ENCODE measurements at regions not wholly inside any gene's neighbourhood (a gene's known extent, or its start where the extent isn't known, plus 50 kb on each side); places are given as distances from the start of the nearest gene placed in this dataset.

GRCh38 chr1:177838907-177839485, 130.9 kb downstream of the SEC16B start:
- DNase-seq, result no peak

GRCh38 chr1:177833631-177834030, 136.2 kb downstream of the SEC16B start:
- DNase-seq, result no peak

GRCh38 chr1:177830531-177831135, 139.2 kb downstream of the SEC16B start:
- DNase-seq, result peak; percentile 31

GRCh38 chr1:177825276-177825901, 144.5 kb downstream of the SEC16B start:
- DNase-seq, result no peak

- DNase-seq, result no peak
Observed at GRCh38 chr1:177824508-177824982, 145.3 kb downstream of the SEC16B start.

- DNase-seq, result no peak
Observed at GRCh38 chr1:177820213-177820612, 149.6 kb downstream of the SEC16B start.

GRCh38 chr1:177817937-177818875, 151.7 kb downstream of the SEC16B start:
- DNase-seq, result no peak

GRCh38 chr1:177812650-177813049, 157.2 kb downstream of the SEC16B start:
- no peak for DNase-seq

- DNase-seq, result no peak
Observed at GRCh38 chr1:177812144-177812543, 157.7 kb downstream of the SEC16B start.

- DNase-seq, result no peak
Observed at GRCh38 chr1:177811429-177811828, 158.4 kb downstream of the SEC16B start.

GRCh38 chr1:177809819-177810218, 160.0 kb downstream of the SEC16B start:
- no peak for DNase-seq

- DNase-seq, result no peak
Observed at GRCh38 chr1:177802304-177802703, 167.6 kb downstream of the SEC16B start.

- no peak for DNase-seq
Observed at GRCh38 chr1:177801790-177802189, 168.1 kb downstream of the SEC16B start.

GRCh38 chr1:177800400-177801088, 169.3 kb downstream of the SEC16B start:
- no peak for DNase-seq

- DNase-seq, result no peak
Observed at GRCh38 chr1:177799746-177800145, 170.1 kb downstream of the SEC16B start.

GRCh38 chr1:177798614-177799013, 171.2 kb downstream of the SEC16B start:
- no peak for DNase-seq

GRCh38 chr1:177796561-177796960, 173.3 kb downstream of the SEC16B start:
- no peak for DNase-seq

- no peak for DNase-seq
Observed at GRCh38 chr1:177794376-177794991, 175.4 kb downstream of the SEC16B start.

GRCh38 chr1:177793900-177794299, 176.0 kb downstream of the SEC16B start:
- no peak for DNase-seq

- DNase-seq, result no peak
Observed at GRCh38 chr1:177790566-177790965, 179.3 kb downstream of the SEC16B start.

- no peak for DNase-seq
Observed at GRCh38 chr1:177789956-177790355, 179.9 kb downstream of the SEC16B start.

- no peak for DNase-seq
Observed at GRCh38 chr1:177786176-177786745, 183.6 kb downstream of the SEC16B start.

Data from midbrain (tissue), 1 donor.